ENCODE measurements at regions not wholly inside any gene's neighbourhood (a gene's known extent, or its start where the extent isn't known, plus 50 kb on each side); places are given as distances from the start of the nearest gene placed in this dataset.

DNA sequence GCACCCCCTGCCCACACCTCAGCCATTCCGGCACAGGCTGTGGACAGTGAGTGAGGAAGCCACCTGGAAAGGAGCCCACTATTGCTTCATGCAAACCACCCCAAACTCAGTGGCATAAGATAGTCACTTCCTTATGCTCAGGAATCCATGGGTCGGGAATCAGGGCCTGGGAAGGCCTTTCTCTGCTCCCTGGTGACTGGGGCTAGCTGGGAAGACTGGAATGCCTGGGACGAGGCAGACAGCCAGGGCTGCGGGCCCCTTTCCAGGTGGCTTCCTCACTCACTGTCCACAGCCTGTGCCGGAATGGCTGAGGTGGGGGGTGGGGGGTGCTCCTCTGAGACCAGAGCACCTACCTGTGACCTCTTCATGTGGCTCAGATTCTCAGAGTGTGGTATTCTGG, 74.1 kb upstream of the GRB10 start:
- Mint-ChIP-seq H3K27ac (no peak overlapping the region), H3K4me1 (no peaks in the 10 kb centered on the region), H3K9me3 (no peaks in the 10 kb centered on the region), H3K36me3 (ENCODE audit: insufficient read depth in 1 of 3, low read depth in 3 of 3) (no peaks in the 10 kb centered on the region; a peak in 1 of 7 replicates), H3K27me3 (ENCODE audit: low read depth) (peaks cover 4% of the 10 kb centered on the region), H3K4me3 (no peak overlapping the region)
- Histone ChIP-seq H2BK5ac (ENCODE audit: insufficient read length, low read length) (no peak overlapping the region), H3T11ph (ENCODE audit: low read length) (no peak overlapping the region), H3K27me3 (ENCODE audit: insufficient read depth, low read length) (no peaks in the 10 kb centered on the region), H2BK20ac (ENCODE audit: low read depth, low read length, poor library complexity, severe bottlenecking) (no peak overlapping the region), H3K14ac (ENCODE audit: insufficient read depth, low read length) (no peak overlapping the region), H3K56ac (ENCODE audit: insufficient read length, low read depth, low read length) (no peak overlapping the region), H4K5ac (ENCODE audit: insufficient read length, low read depth, low read length) (no peak overlapping the region), H4K91ac (ENCODE audit: insufficient read length, low read depth, low read length) (no peak overlapping the region), H3K4me1 (ENCODE audit: insufficient read depth, low read length) (no peaks in the 10 kb centered on the region), H3K4ac (ENCODE audit: low read depth, low read length) (no peak overlapping the region), H2AK5ac (ENCODE audit: insufficient read length, low read length) (no peak overlapping the region), H2BK12ac (ENCODE audit: insufficient read length, low read depth, low read length) (no peak overlapping the region), H3K27ac (ENCODE audit: insufficient read length, low read depth, low read length) (no peak overlapping the region), H3K23me2 (ENCODE audit: insufficient read length, low read depth, low read length, poor library complexity, severe bottlenecking) (no peaks in the 10 kb centered on the region), H3K23ac (ENCODE audit: insufficient read length, low read depth, low read length) (no peak overlapping the region), H3K79me1 (ENCODE audit: insufficient read depth, low read depth, low read length, poor library complexity, severe bottlenecking) (no peaks in the 10 kb centered on the region), H4K20me1 (ENCODE audit: control insufficient read depth, insufficient read depth, insufficient read length) (no peaks in the 10 kb centered on the region), H3K79me2 (ENCODE audit: insufficient read depth, low read length) (no peaks in the 10 kb centered on the region), H2BK120ac (ENCODE audit: low read depth, low read length, poor library complexity, severe bottlenecking) (no peak overlapping the region), H3K4me2 (ENCODE audit: insufficient read depth, insufficient read length, low read length) (no peak overlapping the region), H3K9me3 (ENCODE audit: control insufficient read depth, low read depth, low read length) (no peaks in the 10 kb centered on the region), H4K8ac (replicated peaks; ENCODE audit: insufficient read length, low read depth, low read length) (no peak overlapping the region), H3K18ac (ENCODE audit: insufficient read length, low read depth, low read length) (no peak overlapping the region), H2BK15ac (ENCODE audit: low read depth, low read length) (no peak overlapping the region), H2AFZ (ENCODE audit: low read length) (no peak overlapping the region), H3K9ac (ENCODE audit: extremely low read depth, insufficient read length, low read length) (no peak overlapping the region)
- DNase-seq = no peak
- TF ChIP-seq, protein P1, sequence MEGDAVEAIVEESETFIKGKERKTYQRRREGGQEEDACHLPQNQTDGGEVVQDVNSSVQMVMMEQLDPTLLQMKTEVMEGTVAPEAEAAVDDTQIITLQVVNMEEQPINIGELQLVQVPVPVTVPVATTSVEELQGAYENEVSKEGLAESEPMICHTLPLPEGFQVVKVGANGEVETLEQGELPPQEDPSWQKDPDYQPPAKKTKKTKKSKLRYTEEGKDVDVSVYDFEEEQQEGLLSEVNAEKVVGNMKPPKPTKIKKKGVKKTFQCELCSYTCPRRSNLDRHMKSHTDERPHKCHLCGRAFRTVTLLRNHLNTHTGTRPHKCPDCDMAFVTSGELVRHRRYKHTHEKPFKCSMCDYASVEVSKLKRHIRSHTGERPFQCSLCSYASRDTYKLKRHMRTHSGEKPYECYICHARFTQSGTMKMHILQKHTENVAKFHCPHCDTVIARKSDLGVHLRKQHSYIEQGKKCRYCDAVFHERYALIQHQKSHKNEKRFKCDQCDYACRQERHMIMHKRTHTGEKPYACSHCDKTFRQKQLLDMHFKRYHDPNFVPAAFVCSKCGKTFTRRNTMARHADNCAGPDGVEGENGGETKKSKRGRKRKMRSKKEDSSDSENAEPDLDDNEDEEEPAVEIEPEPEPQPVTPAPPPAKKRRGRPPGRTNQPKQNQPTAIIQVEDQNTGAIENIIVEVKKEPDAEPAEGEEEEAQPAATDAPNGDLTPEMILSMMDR (conservative IDR thresholded peaks at IDR 0.05) = no peak
- no CpG with 5 or more reads among the region's 5 CpGs for WGBS (ENCODE audit: extremely low coverage, insufficient read length, low lambda C conversion rate)

Measured in H9 (cell line).